Glutamatergic neuron (in vitro differentiated cells): ENCODE measurements at regions not wholly inside any gene's neighbourhood (a gene's known extent, or its start where the extent isn't known, plus 50 kb on each side); places are given as distances from the start of the nearest gene placed in this dataset.
A peak's percentile ranks its signal among the peaks of the same experiment; 100 is the strongest.

Source experiments
- DNase-seq: peaks from one replicate; pipeline ENCODE4 v3.0.0; 2022
- H3K27ac Mint-ChIP-seq: one replicate; pipeline ENCODE4 v1.8.0; 2020; ENCODE audit warnings: mild to moderate bottlenecking, mixed read lengths, inconsistent platforms; ENCODE audit not compliant: unreplicated experiment
- H3K27me3 Mint-ChIP-seq: one replicate; pipeline ENCODE4 v1.8.0; 2020; ENCODE audit warnings: mild to moderate bottlenecking, moderate library complexity, mixed read lengths, inconsistent platforms; ENCODE audit not compliant: unreplicated experiment
- H3K36me3 Mint-ChIP-seq: one replicate; pipeline ENCODE4 v1.8.0; 2020; ENCODE audit warnings: mild to moderate bottlenecking, mixed read lengths, inconsistent platforms; ENCODE audit not compliant: unreplicated experiment
- H3K4me1 Mint-ChIP-seq: one replicate; pipeline ENCODE4 v1.8.0; 2020; ENCODE audit warnings: mild to moderate bottlenecking, low read depth, mixed read lengths, inconsistent platforms; ENCODE audit not compliant: unreplicated experiment
- H3K4me3 Mint-ChIP-seq: one replicate; pipeline ENCODE4 v1.8.0; 2020; ENCODE audit warnings: mild to moderate bottlenecking, mixed read lengths, inconsistent platforms; ENCODE audit not compliant: unreplicated experiment
- H3K9me3 Mint-ChIP-seq: one replicate; pipeline ENCODE4 v1.8.0; 2020; ENCODE audit warnings: mild to moderate bottlenecking, moderate library complexity, mixed read lengths, inconsistent platforms; ENCODE audit not compliant: unreplicated experiment
- TF ChIP-seq, protein P1 (sequence below): fragments of 200-600 bp; sonication (generic); IDR thresholded peaks from one replicate; pipeline ENCODE4 v1.5.0; 2021; ENCODE audit not compliant: partially characterized antibody, unreplicated experiment

DNA sequence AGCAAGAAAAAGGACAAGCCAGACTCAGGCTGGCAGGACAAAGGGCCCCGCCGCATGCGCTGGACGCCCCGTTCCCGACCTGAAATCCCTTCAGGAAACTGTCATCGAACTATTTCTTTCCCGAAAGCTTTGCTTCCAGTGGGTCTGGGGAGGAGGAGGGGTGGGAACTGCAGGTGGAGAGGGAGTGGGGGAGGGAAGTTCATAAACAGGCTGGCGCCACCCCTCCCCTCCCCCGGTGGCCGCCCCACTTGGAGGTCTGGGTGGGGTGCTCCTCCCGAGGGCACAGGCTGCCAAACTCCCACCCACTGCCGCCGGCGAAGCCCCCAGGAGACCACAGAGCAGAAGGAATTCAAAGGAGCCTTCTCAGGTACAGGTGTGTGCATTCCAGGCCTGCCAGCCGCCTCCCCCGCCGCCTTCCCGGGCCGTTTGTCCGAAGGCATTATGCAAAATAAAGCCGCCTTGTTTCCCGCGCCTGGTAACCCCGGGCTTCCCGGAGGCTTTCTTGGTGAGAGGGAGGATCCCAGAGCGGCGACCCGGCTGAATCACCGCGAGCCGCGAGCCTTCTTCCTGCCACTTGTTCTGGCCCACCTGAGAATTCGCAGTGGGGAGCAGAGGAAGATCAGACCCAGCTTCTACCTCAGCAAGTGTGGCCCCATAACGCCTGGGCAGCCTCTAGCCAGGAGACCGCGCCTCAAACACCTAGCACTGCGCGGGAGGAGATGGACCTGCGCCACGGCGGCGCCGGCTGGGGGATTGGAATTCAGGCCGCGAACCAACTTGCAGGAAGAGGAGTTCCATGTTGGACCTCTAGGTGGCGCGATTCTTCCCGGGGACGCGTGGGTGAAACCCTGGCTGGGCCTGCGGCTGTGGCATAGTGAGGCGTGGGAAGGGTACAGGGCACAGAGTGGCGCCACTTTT, 101.9 kb downstream of the FOXI3 start:
- H3K36me3 Mint-ChIP-seq = no peaks in the 10 kb centered on the region
- H3K27me3 Mint-ChIP-seq = peaks cover 10% of the 10 kb centered on the region
- TF ChIP-seq, protein P1, sequence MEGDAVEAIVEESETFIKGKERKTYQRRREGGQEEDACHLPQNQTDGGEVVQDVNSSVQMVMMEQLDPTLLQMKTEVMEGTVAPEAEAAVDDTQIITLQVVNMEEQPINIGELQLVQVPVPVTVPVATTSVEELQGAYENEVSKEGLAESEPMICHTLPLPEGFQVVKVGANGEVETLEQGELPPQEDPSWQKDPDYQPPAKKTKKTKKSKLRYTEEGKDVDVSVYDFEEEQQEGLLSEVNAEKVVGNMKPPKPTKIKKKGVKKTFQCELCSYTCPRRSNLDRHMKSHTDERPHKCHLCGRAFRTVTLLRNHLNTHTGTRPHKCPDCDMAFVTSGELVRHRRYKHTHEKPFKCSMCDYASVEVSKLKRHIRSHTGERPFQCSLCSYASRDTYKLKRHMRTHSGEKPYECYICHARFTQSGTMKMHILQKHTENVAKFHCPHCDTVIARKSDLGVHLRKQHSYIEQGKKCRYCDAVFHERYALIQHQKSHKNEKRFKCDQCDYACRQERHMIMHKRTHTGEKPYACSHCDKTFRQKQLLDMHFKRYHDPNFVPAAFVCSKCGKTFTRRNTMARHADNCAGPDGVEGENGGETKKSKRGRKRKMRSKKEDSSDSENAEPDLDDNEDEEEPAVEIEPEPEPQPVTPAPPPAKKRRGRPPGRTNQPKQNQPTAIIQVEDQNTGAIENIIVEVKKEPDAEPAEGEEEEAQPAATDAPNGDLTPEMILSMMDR = peak; percentile 93
- peak; percentile 85 for DNase-seq
- H3K4me3 Mint-ChIP-seq = peak overlapping the region; percentile 70
- H3K4me1 Mint-ChIP-seq = no peaks in the 10 kb centered on the region
- no peaks in the 10 kb centered on the region for H3K9me3 Mint-ChIP-seq
- no peak overlapping the region for H3K27ac Mint-ChIP-seq

DNA sequence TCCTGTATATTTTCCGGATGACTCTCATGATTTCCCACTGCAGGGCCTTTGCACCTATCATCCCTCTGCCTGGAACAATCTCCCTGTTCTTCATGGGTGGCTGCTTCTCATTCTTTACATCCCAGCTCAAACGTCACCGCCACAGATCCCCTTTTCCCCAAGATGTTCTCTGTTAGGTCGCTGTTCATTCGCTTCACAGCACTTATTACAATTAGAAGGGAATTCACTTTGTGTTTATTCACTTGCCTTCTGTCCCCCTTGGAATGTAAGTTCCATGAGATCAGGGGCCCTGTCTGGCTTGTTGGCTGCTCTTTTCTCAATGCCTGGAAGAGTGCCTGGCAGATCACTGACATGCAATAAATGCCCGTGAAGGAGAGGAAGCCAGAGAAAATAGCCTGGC, 106.7 kb downstream of the FOXI3 start:
- H3K9me3 Mint-ChIP-seq = no peaks in the 10 kb centered on the region
- peaks cover 5% of the 10 kb centered on the region for H3K27me3 Mint-ChIP-seq
- H3K36me3 Mint-ChIP-seq = no peaks in the 10 kb centered on the region
- no peaks in the 10 kb centered on the region for H3K4me1 Mint-ChIP-seq
- H3K4me3 Mint-ChIP-seq = no peak overlapping the region
- H3K27ac Mint-ChIP-seq = no peak overlapping the region
- DNase-seq = no peak
- TF ChIP-seq, protein P1 = no peak

DNA sequence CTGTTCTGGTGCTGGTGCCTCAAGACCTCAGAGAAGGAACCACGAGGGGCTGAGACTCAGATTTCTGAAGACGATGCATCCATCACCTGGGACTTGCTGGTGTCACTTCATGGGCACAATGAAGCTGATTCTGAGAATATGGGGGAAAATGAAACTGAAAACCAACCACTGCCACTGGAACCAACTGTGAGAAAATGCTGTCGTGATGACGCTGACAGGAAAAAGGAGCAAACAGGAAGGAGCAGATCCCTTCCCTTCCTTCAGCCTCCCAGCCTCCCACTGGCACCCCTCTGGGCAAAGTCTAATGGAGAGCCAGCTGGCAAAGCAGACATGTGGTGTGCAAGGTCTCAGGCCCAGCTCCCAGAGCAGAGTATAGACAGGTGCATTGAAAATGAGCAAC, 109.7 kb downstream of the FOXI3 start:
- Mint-ChIP-seq H3K27ac (no peak overlapping the region), H3K4me3 (no peak overlapping the region), H3K36me3 (no peaks in the 10 kb centered on the region), H3K9me3 (no peaks in the 10 kb centered on the region), H3K4me1 (no peaks in the 10 kb centered on the region), H3K27me3 (no peaks in the 10 kb centered on the region)
- no peak for DNase-seq
- TF ChIP-seq, protein P1 = no peak

- Mint-ChIP-seq H3K4me3 (no peak overlapping the region), H3K27ac (no peak overlapping the region), H3K27me3 (peaks cover 8% of the 10 kb centered on the region), H3K36me3 (no peaks in the 10 kb centered on the region), H3K4me1 (no peaks in the 10 kb centered on the region), H3K9me3 (no peaks in the 10 kb centered on the region)
- no peak for DNase-seq
- TF ChIP-seq, protein P1 = no peak
Measured at GRCh38 chr2:88334418-88334817, 118.1 kb downstream of the FOXI3 start.

GRCh38 chr2:88331239-88331638, 121.3 kb downstream of the FOXI3 start:
- TF ChIP-seq, protein P1 = no peak
- H3K36me3 Mint-ChIP-seq = no peaks in the 10 kb centered on the region
- no peak overlapping the region for H3K4me3 Mint-ChIP-seq
- H3K9me3 Mint-ChIP-seq = no peaks in the 10 kb centered on the region
- DNase-seq = no peak
- H3K27ac Mint-ChIP-seq = no peak overlapping the region
- H3K27me3 Mint-ChIP-seq = peaks cover 8% of the 10 kb centered on the region
- no peaks in the 10 kb centered on the region for H3K4me1 Mint-ChIP-seq
